ENCODE measurements at regions not wholly inside any gene's neighbourhood (a gene's known extent, or its start where the extent isn't known, plus 50 kb on each side); places are given as distances from the start of the nearest gene placed in this dataset.
A peak's percentile ranks its signal among the peaks of the same experiment; 100 is the strongest.

DNA sequence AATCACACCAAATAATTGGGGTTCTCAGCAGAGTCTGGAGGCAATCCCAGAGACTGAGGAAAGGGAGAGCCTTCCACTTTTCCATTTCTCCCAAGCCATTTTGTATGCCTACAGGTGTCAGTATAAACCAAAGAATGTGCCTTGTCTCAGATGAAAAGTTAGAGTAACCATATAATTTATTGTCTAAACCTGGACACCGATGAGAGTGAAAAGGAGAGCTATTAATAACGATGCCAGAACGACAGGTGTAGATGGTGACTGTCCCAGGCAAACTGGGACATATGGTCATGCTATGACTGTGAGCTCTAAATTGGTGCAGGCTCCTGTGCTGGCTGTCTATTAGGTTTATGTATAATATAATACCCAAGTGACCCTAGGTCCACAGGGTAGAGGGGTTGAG lies 219.6 kb downstream of the ARHGAP12 start:
- DNase-seq = no peak

- DNase-seq = no peak
These were observed 220.2 kb downstream of the ARHGAP12 start for GRCh38 chr10:31708474-31708873.

DNA sequence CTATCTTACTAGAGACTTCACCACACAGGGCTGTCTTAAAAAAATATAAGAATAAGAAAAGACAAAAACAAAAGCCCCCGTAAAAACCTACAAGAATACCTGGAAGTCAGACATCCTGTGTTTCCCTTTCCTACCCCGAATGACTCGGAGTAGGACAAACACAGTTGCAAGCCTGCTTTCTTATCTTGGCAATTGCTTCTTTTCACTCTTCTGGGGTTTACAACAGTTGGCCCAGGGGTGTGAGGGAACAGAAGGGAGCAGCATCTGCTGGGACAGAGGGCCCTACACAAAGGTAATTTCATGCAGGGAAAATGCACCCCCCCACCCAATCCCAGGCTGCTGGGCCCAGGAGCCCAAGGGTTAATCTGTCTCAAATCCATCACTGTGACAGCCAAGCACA lies 220.6 kb downstream of the ARHGAP12 start:
- DNase-seq = no peak

- no peak for DNase-seq
These were observed 221.3 kb downstream of the ARHGAP12 start for GRCh38 chr10:31707093-31708039.

DNA sequence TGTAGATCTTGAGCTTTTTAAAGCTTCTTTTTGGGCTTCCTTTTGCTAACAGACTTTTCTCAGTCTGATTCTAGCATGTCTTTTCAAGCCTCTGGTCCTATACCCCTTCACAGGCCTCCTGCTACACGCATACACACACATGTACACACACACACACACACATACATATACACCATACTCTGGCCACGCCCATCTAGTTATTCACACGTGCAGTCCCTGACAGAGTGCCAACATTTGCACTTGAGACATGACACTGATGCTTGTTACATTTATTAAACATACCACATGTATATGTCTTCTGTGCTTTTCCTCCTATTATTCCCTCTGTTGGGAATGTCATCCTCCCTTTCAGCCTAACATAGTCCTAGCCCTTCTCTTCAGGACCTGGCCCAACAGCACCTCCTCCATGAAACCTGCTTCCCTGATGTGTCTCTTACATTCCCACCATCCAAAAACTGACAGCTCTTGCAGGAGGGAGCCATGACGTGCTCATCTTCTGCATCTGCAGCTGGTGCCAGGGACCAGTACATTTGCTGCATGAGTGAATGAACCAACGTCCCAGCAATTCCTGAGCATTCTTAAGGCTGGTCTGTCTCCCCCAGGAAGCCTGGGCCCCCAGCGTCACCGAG lies 222.1 kb downstream of the ARHGAP12 start:
- DNase-seq = no peak

- DNase-seq = no peak
These were observed 223.5 kb downstream of the ARHGAP12 start for GRCh38 chr10:31705136-31705535.

DNA sequence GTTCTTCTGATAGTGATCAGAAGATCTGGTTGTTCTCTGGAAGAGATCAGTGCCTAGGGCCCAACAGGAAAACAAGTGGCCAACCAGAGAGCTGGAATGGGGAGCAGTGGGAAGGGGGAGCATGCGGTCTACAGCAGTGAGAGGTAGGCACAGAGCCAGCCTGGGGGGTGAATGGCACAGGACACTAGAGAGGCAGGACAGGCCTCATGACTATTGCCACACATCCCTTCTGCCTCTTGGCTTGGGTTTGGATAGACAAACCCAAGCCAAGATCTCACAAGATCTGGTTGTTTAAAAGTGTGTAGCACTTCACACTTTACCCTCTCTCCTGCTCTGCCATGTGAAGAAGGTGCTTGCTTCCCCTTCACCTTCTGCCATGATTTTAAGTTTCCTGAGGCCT lies 224.4 kb downstream of the ARHGAP12 start:
- no peak for DNase-seq

GRCh38 chr10:31702954-31703353 lies 225.7 kb downstream of the ARHGAP12 start:
- DNase-seq = no peak

- DNase-seq = no peak
These were observed 226.6 kb downstream of the ARHGAP12 start for GRCh38 chr10:31702005-31702404.

DNA sequence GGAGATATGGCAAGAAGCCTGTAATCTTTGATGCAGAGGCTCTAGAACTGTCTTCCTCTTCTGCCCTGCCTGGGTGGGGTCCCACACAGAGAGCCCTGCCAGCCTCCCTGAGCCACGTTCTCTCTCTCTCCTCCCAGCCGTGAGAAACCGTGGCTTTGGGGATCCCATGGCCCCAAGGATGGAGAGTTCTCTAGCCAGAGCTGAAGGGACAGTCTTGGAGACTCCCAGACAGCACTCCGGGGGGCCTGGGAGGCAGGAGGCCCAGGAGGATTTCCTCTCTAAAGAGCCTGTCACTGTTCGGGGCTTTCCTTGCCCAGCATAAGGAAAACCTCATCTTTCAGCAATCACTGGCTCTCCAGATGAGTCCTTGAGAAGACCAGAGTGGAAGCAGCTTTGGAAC lies 227.1 kb downstream of the ARHGAP12 start:
- DNase-seq = no peak

DNA sequence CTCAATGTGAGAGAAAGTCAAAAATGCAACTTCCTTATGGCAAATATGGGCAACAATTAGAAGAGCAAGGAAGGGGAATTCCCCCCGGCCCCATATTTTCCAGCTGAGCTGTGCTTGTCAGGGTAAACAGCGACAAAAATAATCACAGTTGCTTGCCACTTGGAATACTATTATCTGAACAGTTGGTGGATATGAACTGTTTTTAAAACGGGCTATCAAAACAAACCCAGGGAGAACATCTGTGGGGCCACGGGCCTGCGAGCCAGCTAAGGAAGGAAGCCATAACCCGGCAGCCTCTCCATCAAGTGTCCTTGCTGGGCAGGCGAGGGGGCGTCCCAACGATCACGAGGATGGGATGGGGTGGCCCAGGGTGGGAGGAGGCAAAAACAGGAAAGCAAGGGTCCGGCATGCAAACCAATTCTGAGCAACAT lies 228.4 kb downstream of the ARHGAP12 start:
- no peak for DNase-seq

GRCh38 chr10:31698181-31698830 lies 230.3 kb downstream of the ARHGAP12 start:
- DNase-seq = no peak

GRCh38 chr10:31697271-31698180 lies 231.1 kb downstream of the ARHGAP12 start:
- peak; percentile 27 for DNase-seq

DNA sequence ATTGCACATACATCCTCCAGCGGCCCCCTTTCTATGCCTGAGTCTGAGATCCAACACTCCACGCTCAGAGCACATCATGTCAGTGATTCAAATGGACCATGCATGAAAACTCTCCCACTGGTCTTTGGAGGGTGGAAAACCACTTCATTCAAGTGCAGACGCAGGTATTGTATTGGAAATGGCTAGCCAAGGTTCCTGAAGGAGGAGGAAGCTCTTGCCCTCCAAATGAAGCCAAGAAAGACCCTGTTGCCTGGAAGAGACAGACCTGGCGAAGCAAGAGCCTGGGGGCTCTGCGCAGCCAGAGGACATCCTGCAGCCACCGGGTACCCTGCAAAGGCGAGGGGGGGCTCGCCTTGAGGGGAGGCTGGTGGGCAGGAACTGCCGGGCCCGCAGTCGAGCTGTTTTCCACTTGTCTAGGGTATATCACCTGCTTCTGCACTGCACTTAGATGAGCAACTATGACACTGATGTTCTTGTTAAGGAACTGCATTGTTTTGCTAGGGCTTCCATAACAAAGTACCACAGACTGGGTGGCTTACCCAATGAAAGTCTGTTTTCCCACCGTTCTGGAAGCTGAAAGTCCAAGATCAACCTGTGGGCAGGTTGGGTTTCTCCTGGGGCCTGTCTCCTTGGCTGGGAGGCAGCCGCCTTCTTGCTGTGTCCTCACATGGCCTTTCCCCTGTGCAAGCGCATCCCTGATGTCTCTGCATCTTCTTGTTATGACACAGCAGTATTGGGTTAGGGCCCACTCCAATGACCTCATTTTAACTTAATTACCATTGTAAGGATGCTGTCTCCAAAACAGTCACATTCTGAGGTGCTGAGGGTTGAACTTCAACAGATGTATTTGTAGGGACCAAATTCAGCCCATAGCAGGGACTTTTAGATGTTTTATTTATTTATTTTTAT lies 233.4 kb downstream of the ARHGAP12 start:
- DNase-seq = no peak

DNA sequence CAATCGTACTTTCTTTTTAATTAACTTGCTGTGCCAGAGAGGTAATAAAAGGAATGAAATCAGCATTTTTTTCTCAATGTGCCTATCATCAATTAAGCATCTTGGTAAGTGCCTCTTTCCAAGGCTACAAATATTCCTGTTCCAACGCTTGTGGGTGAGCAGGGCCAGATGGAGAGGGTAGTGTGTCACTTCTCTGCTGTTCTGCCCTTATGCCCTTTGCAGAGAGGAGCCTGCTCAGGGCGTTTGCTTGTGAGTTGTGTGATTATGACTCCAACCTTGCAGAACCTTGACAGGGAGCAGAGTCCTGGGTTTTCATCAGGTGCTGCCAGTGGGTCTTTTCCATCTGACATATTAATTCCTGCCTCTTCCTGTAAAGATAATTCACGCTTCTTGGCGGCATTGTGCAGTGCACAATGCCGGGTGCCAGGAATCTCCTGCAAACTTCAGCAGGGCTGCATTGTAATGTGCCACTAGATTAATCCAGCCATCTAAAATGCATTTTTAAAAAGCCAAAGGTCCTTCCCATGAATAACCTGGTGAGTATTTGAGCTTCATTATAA lies 234.4 kb downstream of the ARHGAP12 start:
- DNase-seq = no peak

GRCh38 chr10:31693491-31693890 lies 235.1 kb downstream of the ARHGAP12 start:
- DNase-seq = no peak

- DNase-seq = no peak
These were observed 239.4 kb downstream of the ARHGAP12 start for GRCh38 chr10:31689233-31689632.

- DNase-seq = no peak
These were observed 240.8 kb downstream of the ARHGAP12 start for GRCh38 chr10:31687663-31688482.

GRCh38 chr10:31686599-31686998 lies 242.0 kb downstream of the ARHGAP12 start:
- no peak for DNase-seq

DNA sequence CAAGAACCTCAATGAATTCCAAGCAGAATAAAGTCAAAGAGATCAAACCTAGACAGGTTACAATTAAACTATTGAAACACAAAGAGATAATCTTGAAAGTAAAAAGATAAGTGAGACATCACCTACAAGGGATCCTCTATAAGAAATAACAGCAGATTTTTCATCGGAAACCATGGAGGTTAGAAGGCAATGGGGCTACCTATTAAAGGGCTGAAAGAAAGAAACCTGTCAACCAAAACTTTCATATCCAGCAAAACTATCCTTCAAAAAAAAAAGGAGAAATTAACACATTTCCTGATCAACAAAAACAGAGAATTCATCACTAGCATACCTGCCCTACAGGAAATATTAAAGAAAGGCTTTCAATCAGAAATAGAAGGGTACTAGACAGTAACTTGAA lies 244.9 kb downstream of the ARHGAP12 start:
- no peak for DNase-seq
